ENCODE measurements at regions not wholly inside any gene's neighbourhood (a gene's known extent, or its start where the extent isn't known, plus 50 kb on each side); places are given as distances from the start of the nearest gene placed in this dataset.

GRCh38 chr2:215218587-215219577 is 80.5 kb upstream of the ABCA12 start:
- WGBS, 2 donors, result 65 to 74% methylated on average over 28 to 31 of the region's 32 CpGs
- no peak for DNase-seq (ENCODE audit: low spot score in 2 of 2)

GRCh38 chr2:215216806-215217205 is 78.4 kb upstream of the ABCA12 start:
- no peak for TF ChIP-seq POLR2A (IDR thresholded peaks at IDR 0.05)
- TF ChIP-seq CTCF (IDR thresholded peaks at IDR 0.05), result no peak
- H3K4me3 ChIP-seq (ENCODE audit: low read depth, poor library complexity, severe bottlenecking), result no peak overlapping the region
- DNase-seq (ENCODE audit: low spot score in 2 of 2), result no peak
- intact Hi-C loops (cut with DNase I; ENCODE audit: low total_unique reads), result no loop called here
- 28 to 36% methylated on average over 2 of the region's 2 CpGs for WGBS, 2 donors

More at GRCh38 chr2:215218587-215219577, 80.5 kb upstream of the ABCA12 start:
- no peak overlapping the region for H3K4me3 ChIP-seq (ENCODE audit: low read depth, poor library complexity, severe bottlenecking)
- intact Hi-C loops (cut with DNase I; ENCODE audit: low total_unique reads), result no loop called here
- TF ChIP-seq POLR2A (IDR thresholded peaks at IDR 0.05) (no peak), CTCF (IDR thresholded peaks at IDR 0.05) (no peak)

GRCh38 chr2:215215637-215216036 is 77.2 kb upstream of the ABCA12 start:
- WGBS, 2 donors, result 54 to 55% methylated on average over 2 of the region's 2 CpGs
- DNase-seq (ENCODE audit: low spot score in 2 of 2), result no peak
- intact Hi-C loops (cut with DNase I; ENCODE audit: low total_unique reads), result no loop called here
- no peak overlapping the region for H3K4me3 ChIP-seq (ENCODE audit: low read depth, poor library complexity, severe bottlenecking)
- no peak for TF ChIP-seq POLR2A (IDR thresholded peaks at IDR 0.05)
- TF ChIP-seq CTCF (IDR thresholded peaks at IDR 0.05), result no peak

GRCh38 chr2:215210082-215210481 is 71.7 kb upstream of the ABCA12 start:
- DNase-seq (ENCODE audit: low spot score in 2 of 2), result no peak
- WGBS, 2 donors, result 50 to 59% methylated on average over 3 of the region's 3 CpGs
- no peak for TF ChIP-seq CTCF (IDR thresholded peaks at IDR 0.05)
- no peak for TF ChIP-seq POLR2A (IDR thresholded peaks at IDR 0.05)

GRCh38 chr2:215207791-215208367 is 69.5 kb upstream of the ABCA12 start:
- TF ChIP-seq CTCF (IDR thresholded peaks at IDR 0.05) (no peak), POLR2A (IDR thresholded peaks at IDR 0.05) (no peak)
- intact Hi-C loops (cut with DNase I; ENCODE audit: low total_unique reads), result no loop called here
- WGBS, 2 donors, result 93 to 98% methylated on average over 17 to 22 of the region's 27 CpGs

More at GRCh38 chr2:215210082-215210481, 71.7 kb upstream of the ABCA12 start:
- intact Hi-C loops (cut with DNase I; ENCODE audit: low total_unique reads), result no loop called here
- no peak overlapping the region for H3K4me3 ChIP-seq (ENCODE audit: low read depth, poor library complexity, severe bottlenecking)

More at GRCh38 chr2:215207791-215208367, 69.5 kb upstream of the ABCA12 start:
- no peak for DNase-seq (ENCODE audit: low spot score in 2 of 2)
- no peak overlapping the region for H3K4me3 ChIP-seq (ENCODE audit: low read depth, poor library complexity, severe bottlenecking)
